ENCODE measurements at regions not wholly inside any gene's neighbourhood (a gene's known extent, or its start where the extent isn't known, plus 50 kb on each side); places are given as distances from the start of the nearest gene placed in this dataset.
A peak's percentile ranks its signal among the peaks of the same experiment; 100 is the strongest.

DNA sequence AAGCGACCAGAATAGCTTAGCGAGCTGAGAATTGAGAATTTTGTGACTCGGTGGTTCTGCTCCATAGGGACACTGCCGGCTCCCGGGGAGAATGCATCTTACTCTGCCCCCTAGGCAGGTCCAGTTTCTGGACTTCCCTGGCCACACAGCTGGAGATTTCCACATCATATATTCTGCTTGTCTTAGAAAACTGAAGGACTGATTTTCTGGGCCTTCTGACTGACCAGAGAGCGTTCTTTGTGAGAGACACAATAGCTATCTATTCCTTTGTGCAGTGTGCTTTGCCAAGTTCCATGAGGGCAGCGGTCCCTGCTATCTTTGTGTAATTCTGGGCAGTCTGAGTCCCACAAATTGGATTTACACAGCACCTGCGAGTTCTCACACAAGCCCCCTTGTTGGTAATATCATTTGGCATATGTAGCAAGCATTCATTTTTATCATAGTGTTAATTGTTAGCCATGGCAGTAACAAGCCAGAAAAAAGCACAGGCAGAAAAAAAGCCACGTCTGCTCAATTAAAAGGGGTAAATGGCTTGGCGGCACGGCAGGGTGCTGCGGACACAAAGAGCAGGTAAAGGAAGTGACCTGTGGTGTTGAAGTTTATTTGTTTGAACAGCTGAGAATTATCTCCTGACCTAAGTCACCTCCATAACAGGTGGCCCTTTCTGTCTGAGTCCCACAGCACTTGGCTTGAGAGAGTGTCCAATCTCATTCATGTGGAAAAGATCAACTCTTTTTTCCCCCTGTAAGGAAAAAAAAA lies 688.7 kb downstream of the TUSC7 start:
- Histone ChIP-seq H3K4me3 (ENCODE audit: low read length in 3 of 3) (no peak overlapping the region), H3K9me3 (ENCODE audit: control insufficient read depth in 2 of 3, insufficient read depth in 1 of 3, low read length in 3 of 3) (no peaks in the 10 kb centered on the region), H3K9ac (ENCODE audit: low read length in 3 of 3) (no peak overlapping the region), H3K27me3 (ENCODE audit: control insufficient read depth, insufficient read depth, low read length) (no peaks in the 10 kb centered on the region), H3K4me1 (ENCODE audit: control insufficient read depth in 2 of 3, insufficient read depth in 2 of 3, low read depth in 1 of 3, low read length in 3 of 3) (no peaks in the 10 kb centered on the region), H3K36me3 (ENCODE audit: control insufficient read depth in 2 of 3, insufficient read depth in 3 of 3, low read length in 3 of 3) (no peaks in the 10 kb centered on the region), H3K27ac (ENCODE audit: low read depth in 2 of 2, low read length in 2 of 2) (no peak overlapping the region)
- DNase-seq = no peak
- intact Hi-C loops (cut with DNase I) = no loop called here
- no peak for FAIRE-seq
- TF ChIP-seq, protein P1, sequence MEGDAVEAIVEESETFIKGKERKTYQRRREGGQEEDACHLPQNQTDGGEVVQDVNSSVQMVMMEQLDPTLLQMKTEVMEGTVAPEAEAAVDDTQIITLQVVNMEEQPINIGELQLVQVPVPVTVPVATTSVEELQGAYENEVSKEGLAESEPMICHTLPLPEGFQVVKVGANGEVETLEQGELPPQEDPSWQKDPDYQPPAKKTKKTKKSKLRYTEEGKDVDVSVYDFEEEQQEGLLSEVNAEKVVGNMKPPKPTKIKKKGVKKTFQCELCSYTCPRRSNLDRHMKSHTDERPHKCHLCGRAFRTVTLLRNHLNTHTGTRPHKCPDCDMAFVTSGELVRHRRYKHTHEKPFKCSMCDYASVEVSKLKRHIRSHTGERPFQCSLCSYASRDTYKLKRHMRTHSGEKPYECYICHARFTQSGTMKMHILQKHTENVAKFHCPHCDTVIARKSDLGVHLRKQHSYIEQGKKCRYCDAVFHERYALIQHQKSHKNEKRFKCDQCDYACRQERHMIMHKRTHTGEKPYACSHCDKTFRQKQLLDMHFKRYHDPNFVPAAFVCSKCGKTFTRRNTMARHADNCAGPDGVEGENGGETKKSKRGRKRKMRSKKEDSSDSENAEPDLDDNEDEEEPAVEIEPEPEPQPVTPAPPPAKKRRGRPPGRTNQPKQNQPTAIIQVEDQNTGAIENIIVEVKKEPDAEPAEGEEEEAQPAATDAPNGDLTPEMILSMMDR (IDR thresholded peaks at IDR 0.05; ENCODE audit: borderline replicate concordance, extremely low read depth, insufficient read depth) = no peak

DNA sequence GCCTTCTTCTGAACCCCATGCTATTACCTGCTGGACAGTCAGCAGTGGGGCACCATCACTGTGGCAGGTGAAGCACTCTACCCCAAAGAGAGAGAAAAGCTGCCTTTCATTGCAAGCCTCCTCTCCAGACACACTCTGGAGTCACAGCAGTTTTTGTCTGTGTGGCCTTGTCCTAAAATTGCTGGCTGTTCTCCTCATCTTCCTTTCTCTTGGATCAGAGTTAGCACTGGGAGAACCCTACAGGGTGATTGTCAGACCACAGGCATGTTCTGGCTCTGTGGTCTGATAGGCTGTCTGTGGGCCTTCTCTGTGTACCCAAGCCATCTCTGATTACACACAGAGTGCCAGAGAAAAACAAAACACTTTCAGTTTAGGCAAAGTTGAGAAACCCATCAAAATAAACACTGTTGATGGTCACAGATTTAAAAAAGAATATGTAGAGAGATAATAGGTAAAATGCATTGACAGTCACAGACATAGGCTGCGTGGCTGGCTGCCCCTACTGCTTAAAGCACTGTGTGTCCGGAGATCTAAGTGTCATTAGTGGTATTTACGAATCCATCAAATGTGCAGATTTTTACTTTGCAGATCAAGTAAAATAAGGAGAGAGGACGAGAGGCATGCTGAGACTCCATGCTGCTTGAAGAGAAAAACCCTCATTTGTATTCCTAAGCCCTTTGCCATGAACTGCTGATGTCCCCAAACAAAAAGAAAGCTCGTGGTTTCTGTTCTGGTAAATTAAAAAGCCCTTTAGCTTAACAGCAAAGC lies 689.9 kb downstream of the TUSC7 start:
- Histone ChIP-seq H3K9ac (ENCODE audit: low read length in 3 of 3) (no peak overlapping the region), H3K4me1 (ENCODE audit: control insufficient read depth in 2 of 3, insufficient read depth in 2 of 3, low read depth in 1 of 3, low read length in 3 of 3) (no peaks in the 10 kb centered on the region), H3K36me3 (ENCODE audit: control insufficient read depth in 2 of 3, insufficient read depth in 3 of 3, low read length in 3 of 3) (no peaks in the 10 kb centered on the region), H3K4me3 (ENCODE audit: low read length in 3 of 3) (no peak overlapping the region), H3K27me3 (ENCODE audit: control insufficient read depth, insufficient read depth, low read length) (no peaks in the 10 kb centered on the region), H3K9me3 (ENCODE audit: control insufficient read depth in 2 of 3, insufficient read depth in 1 of 3, low read length in 3 of 3) (no peaks in the 10 kb centered on the region), H3K27ac (ENCODE audit: low read depth in 2 of 2, low read length in 2 of 2) (no peak overlapping the region)
- DNase-seq (peak in 1 of 5 donors; percentile 6), FAIRE-seq (no peak)
- TF ChIP-seq, protein P1 (IDR thresholded peaks at IDR 0.05; ENCODE audit: borderline replicate concordance, extremely low read depth, insufficient read depth) = no peak
- intact Hi-C loops (cut with DNase I) = no loop called here

DNA sequence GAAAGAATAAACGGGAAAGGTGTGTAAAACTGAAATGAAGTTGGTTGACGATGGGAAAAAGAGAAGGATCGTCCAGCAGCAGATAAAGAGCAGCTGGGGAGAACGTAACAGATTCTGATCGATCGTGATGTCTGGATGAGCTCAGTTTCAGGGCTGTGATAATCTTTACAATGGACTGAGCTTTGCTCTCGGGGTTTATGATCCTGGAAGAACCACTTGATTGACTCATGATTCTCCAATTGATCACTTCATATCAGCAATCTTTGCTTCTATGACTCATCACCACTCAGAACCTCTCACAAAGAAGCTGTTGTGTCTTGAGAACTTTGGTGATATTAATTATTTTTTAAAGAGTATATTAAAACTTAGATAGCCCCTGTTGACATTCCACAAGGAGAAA lies 690.7 kb downstream of the TUSC7 start:
- DNase-seq = no peak
- Histone ChIP-seq H3K27ac (ENCODE audit: low read depth in 2 of 2, low read length in 2 of 2) (no peak overlapping the region), H3K36me3 (ENCODE audit: control insufficient read depth in 2 of 3, insufficient read depth in 3 of 3, low read length in 3 of 3) (no peaks in the 10 kb centered on the region), H3K9me3 (ENCODE audit: control insufficient read depth in 2 of 3, insufficient read depth in 1 of 3, low read length in 3 of 3) (no peaks in the 10 kb centered on the region), H3K4me1 (ENCODE audit: control insufficient read depth in 2 of 3, insufficient read depth in 2 of 3, low read depth in 1 of 3, low read length in 3 of 3) (no peaks in the 10 kb centered on the region), H3K9ac (ENCODE audit: low read length in 3 of 3) (no peak overlapping the region), H3K27me3 (ENCODE audit: control insufficient read depth, insufficient read depth, low read length) (no peaks in the 10 kb centered on the region), H3K4me3 (ENCODE audit: low read length in 3 of 3) (no peak overlapping the region)
- intact Hi-C loops (cut with DNase I) = no loop called here
- FAIRE-seq = no peak
- TF ChIP-seq, protein P1 (IDR thresholded peaks at IDR 0.05; ENCODE audit: borderline replicate concordance, extremely low read depth, insufficient read depth) = no peak

Measured in kidney (tissue), 13 donors.